ENCODE measurements at regions not wholly inside any gene's neighbourhood (a gene's known extent, or its start where the extent isn't known, plus 50 kb on each side); places are given as distances from the start of the nearest gene placed in this dataset.

GRCh38 chr6:11633741-11634509 is 96.4 kb downstream of the TMEM170B start:
- H3K9me3 ChIP-seq (ENCODE audit: control insufficient read depth, insufficient read depth, low read length), result no peaks in the 10 kb centered on the region
- ChIA-PET POLR2A (no interaction called here), CTCF (interaction anchor here (1.1 kb wide), 1 partner anchor 21 kb away, joined by 3 read pairs; no protein-coding TSS in a partner anchor)
- DNase-seq (ENCODE audit: low read depth, low spot score), result no peak
- TF ChIP-seq CTCF (IDR thresholded peaks at IDR 0.05; ENCODE audit: low read depth, low read length), result no peak
- H3K27me3 ChIP-seq (ENCODE audit: control insufficient read depth, insufficient read depth, low read length), result no peaks in the 10 kb centered on the region
- H3K27ac ChIP-seq (ENCODE audit: low read depth, low read length), result no peak overlapping the region
- no peak overlapping the region for H3K4me3 ChIP-seq (ENCODE audit: low read depth, low read length)

GRCh38 chr6:11634948-11635347 is 97.4 kb downstream of the TMEM170B start:
- no peak for DNase-seq (ENCODE audit: low read depth, low spot score)
- ChIA-PET POLR2A (no interaction called here), CTCF (interaction anchor here (0.7 to 1.1 kb wide), 3 partner anchors 20 to 655 kb away, joined by 3 read pairs; partner anchors contain the start of gene EDN1)
- Histone ChIP-seq H3K9me3 (ENCODE audit: control insufficient read depth, insufficient read depth, low read length) (no peaks in the 10 kb centered on the region), H3K4me3 (ENCODE audit: low read depth, low read length) (no peak overlapping the region), H3K27me3 (ENCODE audit: control insufficient read depth, insufficient read depth, low read length) (no peaks in the 10 kb centered on the region), H3K27ac (ENCODE audit: low read depth, low read length) (no peak overlapping the region)
- no peak for TF ChIP-seq CTCF (IDR thresholded peaks at IDR 0.05; ENCODE audit: low read depth, low read length)

- no peak overlapping the region for H3K27ac ChIP-seq (ENCODE audit: low read depth, low read length)
- H3K9me3 ChIP-seq (ENCODE audit: control insufficient read depth, insufficient read depth, low read length), result no peaks in the 10 kb centered on the region; the same call in 1 of the 2 replicates
- TF ChIP-seq CTCF (IDR thresholded peaks at IDR 0.05; ENCODE audit: low read depth, low read length), result no peak
- no peak overlapping the region for H3K4me3 ChIP-seq (ENCODE audit: low read depth, low read length)
- no peak for DNase-seq (ENCODE audit: low read depth, low spot score)
- ChIA-PET CTCF (no interaction called here), POLR2A (interaction anchor here (0.7 kb wide), 1 partner anchor 19 kb away, joined by 6 read pairs; no protein-coding TSS in a partner anchor)
- no peaks in the 10 kb centered on the region for H3K27me3 ChIP-seq (ENCODE audit: control insufficient read depth, insufficient read depth, low read length)
These were observed 98.6 kb downstream of the TMEM170B start for GRCh38 chr6:11636121-11636520.

- Histone ChIP-seq H3K9me3 (ENCODE audit: control insufficient read depth, insufficient read depth, low read length) (no peaks in the 10 kb centered on the region; the same call in none of the 2 replicates), H3K27me3 (ENCODE audit: control insufficient read depth, insufficient read depth, low read length) (no peaks in the 10 kb centered on the region), H3K27ac (ENCODE audit: low read depth, low read length) (peak overlapping the region; percentile 21), H3K4me3 (ENCODE audit: low read depth, low read length) (no peak overlapping the region)
- no peak for TF ChIP-seq CTCF (IDR thresholded peaks at IDR 0.05; ENCODE audit: low read depth, low read length)
- DNase-seq (ENCODE audit: low read depth, low spot score), result no peak
- ChIA-PET POLR2A (no interaction called here), CTCF (interaction anchor here (1.0 kb wide), 1 partner anchor 12 kb away, joined by 4 read pairs; no protein-coding TSS in a partner anchor)
These were observed 99.7 kb downstream of the TMEM170B start for GRCh38 chr6:11637266-11637665.
